ENCODE measurements at regions not wholly inside any gene's neighbourhood (a gene's known extent, or its start where the extent isn't known, plus 50 kb on each side); places are given as distances from the start of the nearest gene placed in this dataset.

DNA sequence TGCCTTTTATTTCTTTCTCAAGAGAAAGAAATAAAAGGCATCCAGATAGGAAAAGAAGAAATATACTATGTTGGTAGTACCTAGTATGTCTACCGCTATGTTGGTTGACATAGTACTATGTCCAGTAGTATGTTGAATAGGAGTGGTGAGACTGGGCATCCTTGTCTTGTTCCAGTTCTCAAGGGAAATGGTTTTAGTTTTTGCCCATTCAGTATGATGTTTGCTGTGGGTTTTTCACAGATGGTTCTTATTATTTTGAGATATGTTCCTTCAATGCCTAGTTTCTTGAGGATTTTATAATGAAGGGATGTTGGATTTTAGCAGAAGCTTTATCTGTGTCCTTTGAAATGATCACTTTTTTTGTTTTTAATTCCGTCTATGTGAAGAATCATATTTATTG is 53.0 kb upstream of the CSNK1A1L start:
- TF ChIP-seq POLR2AphosphoS5 (IDR thresholded peaks at IDR 0.05) (no peak), CTCF (IDR thresholded peaks at IDR 0.05) (no peak)
